NCI-H2171 (cell line): ENCODE measurements at regions not wholly inside any gene's neighbourhood (a gene's known extent, or its start where the extent isn't known, plus 50 kb on each side); places are given as distances from the start of the nearest gene placed in this dataset.

Experiments
- DNase-seq: peaks from one replicate; lab custom pipeline; 2025; lab: John Stamatoyannopoulos, UW

- DNase-seq = no peak
Measured at GRCh38 chr18:54100920-54101470, 123.5 kb downstream of the MBD2 start.

- no peak for DNase-seq
Measured at GRCh38 chr18:54100466-54100865, 124.0 kb downstream of the MBD2 start.

- DNase-seq = no peak
Measured at GRCh38 chr18:54094474-54094873, 130.0 kb downstream of the MBD2 start.

- DNase-seq = no peak
Measured at GRCh38 chr18:54090856-54091255, 133.6 kb downstream of the MBD2 start.

- DNase-seq = no peak
Measured at GRCh38 chr18:54089749-54090459, 134.6 kb downstream of the MBD2 start.

- DNase-seq = no peak
Measured at GRCh38 chr18:54086863-54087262, 137.6 kb downstream of the MBD2 start.

- no peak for DNase-seq
Measured at GRCh38 chr18:54086046-54086802, 138.2 kb downstream of the MBD2 start.

GRCh38 chr18:54080858-54081257 lies 143.6 kb downstream of the MBD2 start:
- DNase-seq = no peak

GRCh38 chr18:54076166-54076565 lies 148.3 kb downstream of the MBD2 start:
- DNase-seq = no peak

GRCh38 chr18:54075689-54076088 lies 148.8 kb downstream of the MBD2 start:
- no peak for DNase-seq

- no peak for DNase-seq
Measured at GRCh38 chr18:54069729-54070128, 154.7 kb downstream of the MBD2 start.

GRCh38 chr18:54060343-54061005 lies 164.0 kb downstream of the MBD2 start:
- no peak for DNase-seq

- DNase-seq = no peak
Measured at GRCh38 chr18:54052732-54053429, 171.6 kb downstream of the MBD2 start.

- DNase-seq = no peak
Measured at GRCh38 chr18:54052259-54052658, 172.2 kb downstream of the MBD2 start.

- DNase-seq = no peak
Measured at GRCh38 chr18:54043484-54044251, 180.8 kb downstream of the MBD2 start.

GRCh38 chr18:54035927-54036326 lies 188.5 kb downstream of the MBD2 start:
- DNase-seq = no peak

GRCh38 chr18:54033052-54033451 lies 191.4 kb downstream of the MBD2 start:
- no peak for DNase-seq

GRCh38 chr18:54032412-54032811 lies 192.1 kb downstream of the MBD2 start:
- no peak for DNase-seq

- no peak for DNase-seq
Measured at GRCh38 chr18:54031243-54031642, 193.2 kb downstream of the MBD2 start.

- DNase-seq = no peak
Measured at GRCh38 chr18:54030434-54030833, 194.0 kb downstream of the MBD2 start.

GRCh38 chr18:54023471-54023870 lies 201.0 kb downstream of the MBD2 start:
- no peak for DNase-seq
